WTC11 (cell line): ENCODE measurements at regions not wholly inside any gene's neighbourhood (a gene's known extent, or its start where the extent isn't known, plus 50 kb on each side); places are given as distances from the start of the nearest gene placed in this dataset.

Source experiments
- ATAC-seq: fragments of 200-7000 bp; cut with Tn5 transposase; 2 replicates; pipeline ENCODE4 v1.10.0; 2021; ENCODE audit warnings: mild to moderate bottlenecking, moderate library complexity
- CTCF ChIA-PET: fragments of 300-600 bp; sonication (Branson Sonifier 250); formaldehyde crosslinking; loops from one replicate; lab custom pipeline; 2021; ENCODE audit warnings: antibody characterized with exemption; lab: Charles Lee
- POLR2A ChIA-PET: fragments of 350-600 bp; sonication (Branson Sonifier 250); formaldehyde crosslinking; loops from one replicate; lab custom pipeline; 2021; ENCODE audit warnings: antibody characterized with exemption; lab: Charles Lee
- DNase-seq: peaks from one replicate; pipeline ENCODE4 v3.0.0; 2021; ENCODE audit warnings: low spot score
- H3K27ac Mint-ChIP-seq: 2 replicates; pipeline ENCODE4 v1.8.0; 2021; ENCODE audit warnings: mixed read lengths
- H3K27me3 Mint-ChIP-seq: 2 replicates; pipeline ENCODE4 v1.8.0; 2021; ENCODE audit warnings: low read depth, mild to moderate bottlenecking, moderate library complexity, mixed read lengths
- H3K36me3 Mint-ChIP-seq: 2 replicates; pipeline ENCODE4 v1.8.0; 2021; ENCODE audit warnings: mixed read lengths
- H3K4me1 Mint-ChIP-seq: 2 replicates; pipeline ENCODE4 v1.8.0; 2022; ENCODE audit warnings: mixed read lengths
- H3K4me3 Mint-ChIP-seq: 2 replicates; pipeline ENCODE4 v1.8.0; 2021; ENCODE audit warnings: mild to moderate bottlenecking, moderate library complexity, mixed read lengths
- H3K9me3 Mint-ChIP-seq: 2 replicates; pipeline ENCODE4 v1.8.0; 2021; ENCODE audit warnings: mixed read lengths
- ELF4 ChIP-seq: sonication (generic); formaldehyde crosslinking; IDR thresholded peaks from 2 replicates; pipeline ENCODE4 v1.8.1; 2022; ENCODE audit warnings: low read depth, mild to moderate bottlenecking, moderate library complexity, missing genetic modification reagents
- IRF2 ChIP-seq: sonication (generic); formaldehyde crosslinking; IDR thresholded peaks from 2 replicates; pipeline ENCODE4 v1.8.0; 2022; ENCODE audit warnings: low read depth, missing genetic modification reagents, borderline replicate concordance
- NFATC4 ChIP-seq: fragments of 250-450 bp; sonication (Bioruptor Pico); IDR thresholded peaks from 2 replicates; pipeline ENCODE4 v1.9.0; 2021; ENCODE audit warnings: mild to moderate bottlenecking
- RELA ChIP-seq: sonication (generic); formaldehyde crosslinking; IDR thresholded peaks from 2 replicates; pipeline ENCODE4 v1.8.1; 2022; ENCODE audit warnings: missing genetic modification reagents, mild to moderate bottlenecking, borderline replicate concordance
- SMAD3 ChIP-seq: sonication (generic); formaldehyde crosslinking; IDR thresholded peaks from 2 replicates; pipeline ENCODE4 v1.8.0; 2022; ENCODE audit warnings: missing genetic modification reagents, mild to moderate bottlenecking, borderline replicate concordance
- TEAD4 ChIP-seq: sonication (generic); formaldehyde crosslinking; IDR thresholded peaks from 2 replicates; pipeline ENCODE4 v1.8.0; 2022; ENCODE audit warnings: mild to moderate bottlenecking, missing genetic modification reagents
- ZNF396 ChIP-seq: fragments of 250-450 bp; sonication (Bioruptor Pico); IDR thresholded peaks from 2 replicates; pipeline ENCODE4 v1.8.0; 2021; ENCODE audit warnings: mild to moderate bottlenecking, moderate library complexity, borderline replicate concordance
- TF ChIP-seq, protein P1 (sequence below): sonication (generic); formaldehyde crosslinking; IDR thresholded peaks from 2 replicates; pipeline ENCODE4 v1.8.1; 2022; ENCODE audit warnings: mild to moderate bottlenecking, moderate library complexity, missing genetic modification reagents
- TF ChIP-seq, protein P2 (sequence below): sonication (generic); formaldehyde crosslinking; IDR thresholded peaks from 2 replicates; pipeline ENCODE4 v1.8.1; 2022; ENCODE audit warnings: mild to moderate bottlenecking, missing genetic modification reagents, moderate library complexity, borderline replicate concordance
- TF ChIP-seq, protein P3 (sequence below): sonication (generic); formaldehyde crosslinking; IDR thresholded peaks from 2 replicates; pipeline ENCODE4 v1.8.1; 2022; ENCODE audit warnings: low read depth, mild to moderate bottlenecking, moderate library complexity, missing genetic modification reagents, borderline replicate concordance
- TF ChIP-seq, protein P4 (sequence below): sonication (generic); formaldehyde crosslinking; conservative IDR thresholded peaks from 2 replicates; pipeline ENCODE4 v1.8.1; 2023; ENCODE audit warnings: mild to moderate bottlenecking, low read depth, missing genetic modification reagents, moderate library complexity
- TF ChIP-seq, protein P5 (sequence below): fragments of 250-450 bp; sonication (Bioruptor Pico); IDR thresholded peaks from 2 replicates; pipeline ENCODE4 v2.1.2; 2022; ENCODE audit warnings: mild to moderate bottlenecking, moderate library complexity
- TF ChIP-seq, protein P6 (sequence below): fragments of 250-450 bp; sonication (Bioruptor Pico); IDR thresholded peaks from 2 replicates; pipeline ENCODE4 v1.9.0; 2021; ENCODE audit warnings: mild to moderate bottlenecking, borderline replicate concordance
- TF ChIP-seq, protein P7 (sequence below): sonication (generic); formaldehyde crosslinking; IDR thresholded peaks from 2 replicates; pipeline ENCODE4 v1.8.0; 2022; ENCODE audit warnings: mild to moderate bottlenecking, missing genetic modification reagents
- TF ChIP-seq, protein P8 (sequence below): fragments of 250-450 bp; sonication (Bioruptor Pico); IDR thresholded peaks from 2 replicates; pipeline ENCODE4 v1.9.0; 2021; ENCODE audit warnings: mild to moderate bottlenecking
- TF ChIP-seq, protein P9 (sequence below): sonication (generic); formaldehyde crosslinking; IDR thresholded peaks from 2 replicates; pipeline ENCODE4 v1.8.1; 2022; ENCODE audit warnings: low read depth, missing genetic modification reagents, borderline replicate concordance

DNA sequence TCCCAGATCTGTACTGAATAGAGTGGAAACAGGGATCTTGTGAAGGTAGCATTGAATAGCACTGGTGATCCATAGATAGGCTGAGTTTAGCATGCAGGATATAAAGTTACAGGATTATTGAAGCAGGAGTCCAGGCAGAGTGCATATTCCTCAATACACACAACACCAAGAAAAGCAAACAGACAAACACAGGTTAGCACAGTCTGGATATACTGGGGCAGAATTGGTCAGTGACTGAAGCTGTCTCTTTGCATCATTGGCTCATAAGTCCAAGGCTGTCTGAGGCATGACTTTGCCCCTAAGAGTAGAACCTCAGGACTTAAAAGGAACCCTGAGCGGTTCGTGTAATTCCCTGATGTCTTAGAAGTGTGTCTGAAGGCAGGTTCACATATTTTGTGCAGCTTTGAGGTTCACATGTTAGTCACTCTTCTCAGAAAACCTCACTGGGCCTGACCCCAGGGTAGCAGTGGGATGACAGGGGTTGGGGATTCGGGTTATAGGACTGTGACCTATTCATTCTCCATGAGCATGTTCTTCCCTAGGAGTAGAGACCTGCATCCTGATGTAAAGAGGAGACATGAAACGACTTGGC lies 134.6 kb downstream of the AASDH start:
- Mint-ChIP-seq H3K27me3 (no peaks in the 10 kb centered on the region), H3K9me3 (peaks cover 16% of the 10 kb centered on the region), H3K27ac (no peak overlapping the region), H3K4me1 (peaks cover 4% of the 10 kb centered on the region; the same call in 1 of the 2 replicates), H3K36me3 (peaks cover 11% of the 10 kb centered on the region), H3K4me3 (no peak overlapping the region)
- DNase-seq (no peak), ATAC-seq (no peak)
- TF ChIP-seq, protein P1, sequence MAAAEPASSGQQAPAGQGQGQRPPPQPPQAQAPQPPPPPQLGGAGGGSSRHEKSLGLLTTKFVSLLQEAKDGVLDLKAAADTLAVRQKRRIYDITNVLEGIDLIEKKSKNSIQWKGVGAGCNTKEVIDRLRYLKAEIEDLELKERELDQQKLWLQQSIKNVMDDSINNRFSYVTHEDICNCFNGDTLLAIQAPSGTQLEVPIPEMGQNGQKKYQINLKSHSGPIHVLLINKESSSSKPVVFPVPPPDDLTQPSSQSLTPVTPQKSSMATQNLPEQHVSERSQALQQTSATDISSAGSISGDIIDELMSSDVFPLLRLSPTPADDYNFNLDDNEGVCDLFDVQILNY (CRISPR knock-in tag) = no peak
- TF ChIP-seq IRF2 (CRISPR knock-in tag) = no peak
- TF ChIP-seq NFATC4 (CRISPR knock-in tag) = no peak
- TF ChIP-seq, protein P2, sequence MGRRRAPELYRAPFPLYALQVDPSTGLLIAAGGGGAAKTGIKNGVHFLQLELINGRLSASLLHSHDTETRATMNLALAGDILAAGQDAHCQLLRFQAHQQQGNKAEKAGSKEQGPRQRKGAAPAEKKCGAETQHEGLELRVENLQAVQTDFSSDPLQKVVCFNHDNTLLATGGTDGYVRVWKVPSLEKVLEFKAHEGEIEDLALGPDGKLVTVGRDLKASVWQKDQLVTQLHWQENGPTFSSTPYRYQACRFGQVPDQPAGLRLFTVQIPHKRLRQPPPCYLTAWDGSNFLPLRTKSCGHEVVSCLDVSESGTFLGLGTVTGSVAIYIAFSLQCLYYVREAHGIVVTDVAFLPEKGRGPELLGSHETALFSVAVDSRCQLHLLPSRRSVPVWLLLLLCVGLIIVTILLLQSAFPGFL (CRISPR knock-in tag) = no peak
- TF ChIP-seq, protein P3, sequence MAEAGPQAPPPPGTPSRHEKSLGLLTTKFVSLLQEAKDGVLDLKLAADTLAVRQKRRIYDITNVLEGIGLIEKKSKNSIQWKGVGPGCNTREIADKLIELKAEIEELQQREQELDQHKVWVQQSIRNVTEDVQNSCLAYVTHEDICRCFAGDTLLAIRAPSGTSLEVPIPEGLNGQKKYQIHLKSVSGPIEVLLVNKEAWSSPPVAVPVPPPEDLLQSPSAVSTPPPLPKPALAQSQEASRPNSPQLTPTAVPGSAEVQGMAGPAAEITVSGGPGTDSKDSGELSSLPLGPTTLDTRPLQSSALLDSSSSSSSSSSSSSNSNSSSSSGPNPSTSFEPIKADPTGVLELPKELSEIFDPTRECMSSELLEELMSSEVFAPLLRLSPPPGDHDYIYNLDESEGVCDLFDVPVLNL (CRISPR knock-in tag) = no peak
- no peak for TF ChIP-seq ZNF396 (CRISPR knock-in tag)
- TF ChIP-seq TEAD4 (CRISPR knock-in tag) = no peak
- TF ChIP-seq, protein P4, sequence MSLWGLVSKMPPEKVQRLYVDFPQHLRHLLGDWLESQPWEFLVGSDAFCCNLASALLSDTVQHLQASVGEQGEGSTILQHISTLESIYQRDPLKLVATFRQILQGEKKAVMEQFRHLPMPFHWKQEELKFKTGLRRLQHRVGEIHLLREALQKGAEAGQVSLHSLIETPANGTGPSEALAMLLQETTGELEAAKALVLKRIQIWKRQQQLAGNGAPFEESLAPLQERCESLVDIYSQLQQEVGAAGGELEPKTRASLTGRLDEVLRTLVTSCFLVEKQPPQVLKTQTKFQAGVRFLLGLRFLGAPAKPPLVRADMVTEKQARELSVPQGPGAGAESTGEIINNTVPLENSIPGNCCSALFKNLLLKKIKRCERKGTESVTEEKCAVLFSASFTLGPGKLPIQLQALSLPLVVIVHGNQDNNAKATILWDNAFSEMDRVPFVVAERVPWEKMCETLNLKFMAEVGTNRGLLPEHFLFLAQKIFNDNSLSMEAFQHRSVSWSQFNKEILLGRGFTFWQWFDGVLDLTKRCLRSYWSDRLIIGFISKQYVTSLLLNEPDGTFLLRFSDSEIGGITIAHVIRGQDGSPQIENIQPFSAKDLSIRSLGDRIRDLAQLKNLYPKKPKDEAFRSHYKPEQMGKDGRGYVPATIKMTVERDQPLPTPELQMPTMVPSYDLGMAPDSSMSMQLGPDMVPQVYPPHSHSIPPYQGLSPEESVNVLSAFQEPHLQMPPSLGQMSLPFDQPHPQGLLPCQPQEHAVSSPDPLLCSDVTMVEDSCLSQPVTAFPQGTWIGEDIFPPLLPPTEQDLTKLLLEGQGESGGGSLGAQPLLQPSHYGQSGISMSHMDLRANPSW = no peak
- TF ChIP-seq, protein P5, sequence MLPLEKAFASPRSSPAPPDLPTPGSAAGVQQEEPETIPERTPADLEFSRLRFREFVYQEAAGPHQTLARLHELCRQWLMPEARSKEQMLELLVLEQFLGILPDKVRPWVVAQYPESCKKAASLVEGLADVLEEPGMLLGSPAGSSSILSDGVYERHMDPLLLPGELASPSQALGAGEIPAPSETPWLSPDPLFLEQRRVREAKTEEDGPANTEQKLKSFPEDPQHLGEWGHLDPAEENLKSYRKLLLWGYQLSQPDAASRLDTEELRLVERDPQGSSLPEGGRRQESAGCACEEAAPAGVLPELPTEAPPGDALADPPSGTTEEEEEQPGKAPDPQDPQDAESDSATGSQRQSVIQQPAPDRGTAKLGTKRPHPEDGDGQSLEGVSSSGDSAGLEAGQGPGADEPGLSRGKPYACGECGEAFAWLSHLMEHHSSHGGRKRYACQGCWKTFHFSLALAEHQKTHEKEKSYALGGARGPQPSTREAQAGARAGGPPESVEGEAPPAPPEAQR = no peak
- ChIA-PET CTCF (no interaction called here), POLR2A (no interaction called here)

DNA sequence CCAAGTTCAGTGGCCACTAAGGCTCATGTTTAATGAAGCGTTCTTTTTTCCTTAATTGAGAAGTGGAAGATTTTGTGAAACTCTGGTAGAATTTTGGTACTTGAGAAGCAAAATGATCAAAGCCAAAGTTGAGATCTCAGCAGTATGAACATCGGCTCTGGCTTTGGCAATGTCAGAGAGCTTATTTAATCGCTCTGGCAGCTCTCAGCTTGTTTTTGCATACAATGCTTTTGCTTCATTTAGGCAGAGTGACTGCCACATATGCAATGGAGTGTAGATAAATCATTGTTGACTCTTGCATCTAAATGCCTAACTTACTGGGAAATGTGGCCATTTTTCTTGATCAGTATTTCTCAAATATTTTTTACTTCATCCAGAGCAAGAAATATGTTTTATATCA lies 135.7 kb downstream of the AASDH start:
- CTCF ChIA-PET = no interaction called here
- DNase-seq (no peak), ATAC-seq (no peak)
- POLR2A ChIA-PET = no interaction called here
- Mint-ChIP-seq H3K27me3 (no peaks in the 10 kb centered on the region), H3K27ac (no peak overlapping the region), H3K36me3 (peaks cover 8% of the 10 kb centered on the region), H3K4me1 (peaks cover 1% of the 10 kb centered on the region), H3K9me3 (peaks cover 13% of the 10 kb centered on the region), H3K4me3 (no peak overlapping the region)
- TF ChIP-seq, protein P1 (CRISPR knock-in tag) = no peak
- TF ChIP-seq SMAD3 (CRISPR knock-in tag) (no peak), RELA (CRISPR knock-in tag) (no peak), ELF4 (no peak)
- TF ChIP-seq, protein P6, sequence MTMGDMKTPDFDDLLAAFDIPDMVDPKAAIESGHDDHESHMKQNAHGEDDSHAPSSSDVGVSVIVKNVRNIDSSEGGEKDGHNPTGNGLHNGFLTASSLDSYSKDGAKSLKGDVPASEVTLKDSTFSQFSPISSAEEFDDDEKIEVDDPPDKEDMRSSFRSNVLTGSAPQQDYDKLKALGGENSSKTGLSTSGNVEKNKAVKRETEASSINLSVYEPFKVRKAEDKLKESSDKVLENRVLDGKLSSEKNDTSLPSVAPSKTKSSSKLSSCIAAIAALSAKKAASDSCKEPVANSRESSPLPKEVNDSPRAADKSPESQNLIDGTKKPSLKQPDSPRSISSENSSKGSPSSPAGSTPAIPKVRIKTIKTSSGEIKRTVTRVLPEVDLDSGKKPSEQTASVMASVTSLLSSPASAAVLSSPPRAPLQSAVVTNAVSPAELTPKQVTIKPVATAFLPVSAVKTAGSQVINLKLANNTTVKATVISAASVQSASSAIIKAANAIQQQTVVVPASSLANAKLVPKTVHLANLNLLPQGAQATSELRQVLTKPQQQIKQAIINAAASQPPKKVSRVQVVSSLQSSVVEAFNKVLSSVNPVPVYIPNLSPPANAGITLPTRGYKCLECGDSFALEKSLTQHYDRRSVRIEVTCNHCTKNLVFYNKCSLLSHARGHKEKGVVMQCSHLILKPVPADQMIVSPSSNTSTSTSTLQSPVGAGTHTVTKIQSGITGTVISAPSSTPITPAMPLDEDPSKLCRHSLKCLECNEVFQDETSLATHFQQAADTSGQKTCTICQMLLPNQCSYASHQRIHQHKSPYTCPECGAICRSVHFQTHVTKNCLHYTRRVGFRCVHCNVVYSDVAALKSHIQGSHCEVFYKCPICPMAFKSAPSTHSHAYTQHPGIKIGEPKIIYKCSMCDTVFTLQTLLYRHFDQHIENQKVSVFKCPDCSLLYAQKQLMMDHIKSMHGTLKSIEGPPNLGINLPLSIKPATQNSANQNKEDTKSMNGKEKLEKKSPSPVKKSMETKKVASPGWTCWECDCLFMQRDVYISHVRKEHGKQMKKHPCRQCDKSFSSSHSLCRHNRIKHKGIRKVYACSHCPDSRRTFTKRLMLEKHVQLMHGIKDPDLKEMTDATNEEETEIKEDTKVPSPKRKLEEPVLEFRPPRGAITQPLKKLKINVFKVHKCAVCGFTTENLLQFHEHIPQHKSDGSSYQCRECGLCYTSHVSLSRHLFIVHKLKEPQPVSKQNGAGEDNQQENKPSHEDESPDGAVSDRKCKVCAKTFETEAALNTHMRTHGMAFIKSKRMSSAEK (CRISPR knock-in tag) = no peak
- TF ChIP-seq, protein P7, sequence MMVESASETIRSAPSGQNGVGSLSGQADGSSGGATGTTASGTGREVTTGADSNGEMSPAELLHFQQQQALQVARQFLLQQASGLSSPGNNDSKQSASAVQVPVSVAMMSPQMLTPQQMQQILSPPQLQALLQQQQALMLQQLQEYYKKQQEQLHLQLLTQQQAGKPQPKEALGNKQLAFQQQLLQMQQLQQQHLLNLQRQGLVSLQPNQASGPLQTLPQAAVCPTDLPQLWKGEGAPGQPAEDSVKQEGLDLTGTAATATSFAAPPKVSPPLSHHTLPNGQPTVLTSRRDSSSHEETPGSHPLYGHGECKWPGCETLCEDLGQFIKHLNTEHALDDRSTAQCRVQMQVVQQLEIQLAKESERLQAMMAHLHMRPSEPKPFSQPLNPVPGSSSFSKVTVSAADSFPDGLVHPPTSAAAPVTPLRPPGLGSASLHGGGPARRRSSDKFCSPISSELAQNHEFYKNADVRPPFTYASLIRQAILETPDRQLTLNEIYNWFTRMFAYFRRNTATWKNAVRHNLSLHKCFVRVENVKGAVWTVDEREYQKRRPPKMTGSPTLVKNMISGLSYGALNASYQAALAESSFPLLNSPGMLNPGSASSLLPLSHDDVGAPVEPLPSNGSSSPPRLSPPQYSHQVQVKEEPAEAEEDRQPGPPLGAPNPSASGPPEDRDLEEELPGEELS (CRISPR knock-in tag) = no peak
- TF ChIP-seq, protein P8, sequence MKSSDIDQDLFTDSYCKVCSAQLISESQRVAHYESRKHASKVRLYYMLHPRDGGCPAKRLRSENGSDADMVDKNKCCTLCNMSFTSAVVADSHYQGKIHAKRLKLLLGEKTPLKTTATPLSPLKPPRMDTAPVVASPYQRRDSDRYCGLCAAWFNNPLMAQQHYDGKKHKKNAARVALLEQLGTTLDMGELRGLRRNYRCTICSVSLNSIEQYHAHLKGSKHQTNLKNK (CRISPR knock-in tag) = no peak
- TF ChIP-seq, protein P9, sequence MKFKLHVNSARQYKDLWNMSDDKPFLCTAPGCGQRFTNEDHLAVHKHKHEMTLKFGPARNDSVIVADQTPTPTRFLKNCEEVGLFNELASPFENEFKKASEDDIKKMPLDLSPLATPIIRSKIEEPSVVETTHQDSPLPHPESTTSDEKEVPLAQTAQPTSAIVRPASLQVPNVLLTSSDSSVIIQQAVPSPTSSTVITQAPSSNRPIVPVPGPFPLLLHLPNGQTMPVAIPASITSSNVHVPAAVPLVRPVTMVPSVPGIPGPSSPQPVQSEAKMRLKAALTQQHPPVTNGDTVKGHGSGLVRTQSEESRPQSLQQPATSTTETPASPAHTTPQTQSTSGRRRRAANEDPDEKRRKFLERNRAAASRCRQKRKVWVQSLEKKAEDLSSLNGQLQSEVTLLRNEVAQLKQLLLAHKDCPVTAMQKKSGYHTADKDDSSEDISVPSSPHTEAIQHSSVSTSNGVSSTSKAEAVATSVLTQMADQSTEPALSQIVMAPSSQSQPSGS (CRISPR knock-in tag) = no peak
